ENCODE measurements at regions not wholly inside any gene's neighbourhood (a gene's known extent, or its start where the extent isn't known, plus 50 kb on each side); places are given as distances from the start of the nearest gene placed in this dataset.

DNA sequence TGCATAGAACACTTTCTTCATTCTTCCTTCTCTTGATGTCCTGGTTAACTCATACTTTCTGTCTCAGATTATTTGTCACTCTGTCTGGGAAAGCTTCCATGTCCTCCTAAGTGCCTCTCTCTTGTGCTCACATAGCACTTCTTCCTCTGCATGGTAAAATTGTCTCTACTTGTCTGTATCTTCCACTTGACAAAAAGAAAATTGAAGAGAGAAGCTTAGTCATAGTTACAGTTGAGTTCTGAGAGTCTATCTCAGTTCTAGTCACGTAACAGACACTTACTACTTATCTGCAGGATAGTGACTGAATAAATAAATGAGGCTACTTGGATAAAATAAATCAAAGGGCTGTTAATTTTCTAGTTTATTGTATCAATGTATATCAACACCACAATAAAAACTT is 458.1 kb downstream of the HTR7 start:
- TF ChIP-seq, protein P1, sequence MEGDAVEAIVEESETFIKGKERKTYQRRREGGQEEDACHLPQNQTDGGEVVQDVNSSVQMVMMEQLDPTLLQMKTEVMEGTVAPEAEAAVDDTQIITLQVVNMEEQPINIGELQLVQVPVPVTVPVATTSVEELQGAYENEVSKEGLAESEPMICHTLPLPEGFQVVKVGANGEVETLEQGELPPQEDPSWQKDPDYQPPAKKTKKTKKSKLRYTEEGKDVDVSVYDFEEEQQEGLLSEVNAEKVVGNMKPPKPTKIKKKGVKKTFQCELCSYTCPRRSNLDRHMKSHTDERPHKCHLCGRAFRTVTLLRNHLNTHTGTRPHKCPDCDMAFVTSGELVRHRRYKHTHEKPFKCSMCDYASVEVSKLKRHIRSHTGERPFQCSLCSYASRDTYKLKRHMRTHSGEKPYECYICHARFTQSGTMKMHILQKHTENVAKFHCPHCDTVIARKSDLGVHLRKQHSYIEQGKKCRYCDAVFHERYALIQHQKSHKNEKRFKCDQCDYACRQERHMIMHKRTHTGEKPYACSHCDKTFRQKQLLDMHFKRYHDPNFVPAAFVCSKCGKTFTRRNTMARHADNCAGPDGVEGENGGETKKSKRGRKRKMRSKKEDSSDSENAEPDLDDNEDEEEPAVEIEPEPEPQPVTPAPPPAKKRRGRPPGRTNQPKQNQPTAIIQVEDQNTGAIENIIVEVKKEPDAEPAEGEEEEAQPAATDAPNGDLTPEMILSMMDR (IDR thresholded peaks at IDR 0.05): no peak
- TF ChIP-seq POLR2A (IDR thresholded peaks at IDR 0.05): no peak
